HCT116 (cell line): ENCODE measurements at regions not wholly inside any gene's neighbourhood (a gene's known extent, or its start where the extent isn't known, plus 50 kb on each side); places are given as distances from the start of the nearest gene placed in this dataset.

ENCODE experiments used
- CBX3 ChIP-seq: IDR thresholded peaks from 2 replicates; pipeline ENCODE4 v1.6.1; 2012; ENCODE audit warnings: low read depth
- CTCF ChIP-seq, 3 experiments: fragments of 200-600 bp in 1 of 3; sonication (generic) in 1 of 3; IDR thresholded peaks in 2 of 3; conservative IDR thresholded peaks in 1 of 3; 2 replicates each; pipeline ENCODE4 v1.5.1; 2012 to 2017; ENCODE audit warnings: low read depth in 2 of 3, low read length in 2 of 3, antibody characterized with exemption in 1 of 3, borderline replicate concordance in 1 of 3, control low read depth in 1 of 3, mild to moderate bottlenecking in 1 of 3, mixed read lengths in 1 of 3, mixed run types in 1 of 3, moderate library complexity in 1 of 3; ENCODE audit not compliant: insufficient read depth in 1 of 3
- EZH2 ChIP-seq: fragments of 200-600 bp; sonication (generic); IDR thresholded peaks from 2 replicates; pipeline ENCODE4 v1.6.1; 2017; ENCODE audit warnings: antibody characterized with exemption, mixed run types
- RAD21 ChIP-seq: IDR thresholded peaks from 2 replicates; pipeline ENCODE4 v1.6.1; 2012; ENCODE audit warnings: low read depth, mild to moderate bottlenecking
- ZFX ChIP-seq: fragments of 450-650 bp; IDR thresholded peaks from 2 replicates; pipeline ENCODE4 v1.6.1; 2017
- ZNF274 ChIP-seq: fragments of 200-500 bp; sonication (Bioruptor generic); IDR thresholded peaks from 2 replicates; pipeline ENCODE4 v1.6.1; 2014; ENCODE audit warnings: mild to moderate bottlenecking, low read depth, low read length, inconsistent platforms

GRCh38 chr3:82130046-82130445 lies 368.6 kb upstream of the GBE1 start:
- TF ChIP-seq EZH2 (no peak), CBX3 (no peak), RAD21 (no peak), CTCF (IDR thresholded peaks at IDR 0.05 in 2 of 3, conservative IDR thresholded peaks at IDR 0.05 in 1 of 3; ENCODE audit: borderline replicate concordance in 1 of 3, insufficient read depth in 1 of 3, low read depth in 2 of 3, low read length in 2 of 3) (no peak), ZNF274 (no peak), ZFX (no peak)
